Heart left ventricle (tissue), 16 donors: ENCODE measurements at regions not wholly inside any gene's neighbourhood (a gene's known extent, or its start where the extent isn't known, plus 50 kb on each side); places are given as distances from the start of the nearest gene placed in this dataset.
"Not testable (repeated sequence)": the region's sequence is repeated elsewhere in the genome, so short reads cannot be mapped to it uniquely, and the experiment has no call there.

ENCODE experiments used
- ATAC-seq, 4 donors: fragments of 200-7000 bp; cut with Tn5 transposase; one replicate each; pipeline ENCODE4 v1.9.1; 2020 to 2022; ENCODE audit warnings: moderate library complexity in 4 of 4, mild to moderate bottlenecking in 3 of 4, moderate number of reproducible peaks in 1 of 4
- DNase-seq, 5 donors: peaks; one replicate each; pipeline ENCODE4 v3.0.0-alpha.2; 2020
- H3K27ac ChIP-seq, 12 donors: fragments of 200-600 bp; sonication (generic) in 4 of 12; one replicate each; pipeline versions ENCODE4 v1.5.0 to v1.8.0; 2016 to 2022; ENCODE audit warnings: mild to moderate bottlenecking in 2 of 12
- H3K27me3 ChIP-seq, 9 donors: fragments of 200-600 bp; sonication (generic) in 2 of 9; one replicate each; pipeline versions ENCODE4 v1.5.1 to v1.8.0; 2016 to 2022; ENCODE audit warnings: mild to moderate bottlenecking in 3 of 9
- H3K36me3 ChIP-seq, 9 donors: fragments of 200-600 bp; sonication (generic) in 2 of 9; one replicate each; pipeline versions ENCODE4 v1.5.0 to v1.8.0; 2018 to 2022; ENCODE audit warnings: mild to moderate bottlenecking in 2 of 9
- H3K4me1 ChIP-seq, 12 donors: fragments of 200-600 bp; sonication (generic) in 4 of 12; one replicate each; pipeline versions ENCODE4 v1.5.0 to v1.8.0; 2016 to 2022; ENCODE audit warnings: mild to moderate bottlenecking in 3 of 12
- H3K4me3 ChIP-seq, 12 donors: fragments of 200-600 bp; sonication (generic) in 4 of 12; one replicate each; pipeline versions ENCODE4 v1.5.0 to v1.8.0; 2017 to 2022; ENCODE audit warnings: mild to moderate bottlenecking in 9 of 12, moderate library complexity in 4 of 12
- H3K9me3 ChIP-seq, 12 donors: fragments of 200-600 bp; sonication (generic) in 4 of 12; one replicate each; pipeline versions ENCODE4 v1.5.0 to v1.8.0; 2016 to 2022; ENCODE audit warnings: mild to moderate bottlenecking in 1 of 12
- POLR2A ChIP-seq, 2 donors: fragments of 450-650 bp; IDR thresholded peaks; one replicate each; pipeline ENCODE4 v1.6.1; 2017; ENCODE audit warnings: antibody characterized with exemption in 2 of 2, mild to moderate bottlenecking in 2 of 2, moderate library complexity in 2 of 2
- WGBS, 4 donors: extraction: QIAGEN DNeasy Blood & Tissue Kit in 2 of 4; methylation state at CpG; one replicate each; pipeline versions ENCODE4 v1.1.5 to v1.1.7; 2013 to 2018; 5-methylcytosine and 5-hydroxymethylcytosine counted together
- intact Hi-C, 10 donors: fragments of 100-400 bp; cut with DNase I; formaldehyde crosslinking; loops; one replicate each; pipeline versions ENCODE4 v1.11.1 to v1.14.2; 2022
- TF ChIP-seq, protein P1 (sequence below), 12 donors: fragments of 200-600 bp; sonication (generic) in 4 of 12; IDR thresholded peaks; one replicate each; pipeline versions ENCODE4 v1.5.0 to v1.8.0; 2018 to 2022; ENCODE audit warnings: antibody characterized with exemption in 12 of 12, mild to moderate bottlenecking in 5 of 12
- donor health status: ischemic (EF 13 %, LVEDD 7.1; RV severe dilation, severe dysfunction).
- donor health status: healthy with polysubstance abuse.
- donor health status: DM: no; HTN: yes; CAD: no.
- donor health status: DM: no; HTN: no; CAD: no.
- donor health status: ischemic (EF 25% LVEDD 6.9; RV normal size, moderate dysfunction).
- donor health status: ischemic (EF 25% LVEDD 5.7; RV mildly dilated, moderate dysfunction).
- donor health status: healthy.
- donor health status: DM: yes; HTN: yes; CAD: no.
- donor health status: ischemic (EF 35%, LVEDD 5.7; RV mildly dilated, moderate dysfunction).
- donor health status: nonischemic (EF 11% LVEDD 7.7; RV severe dilation, severe dysfunction).
- donor health status: DM: yes; HTN: yes; CAD: no.
- donor health status: PGD.
- donor health status: ischemic (EF 29% LVEDD 5.4; RV normal size, mild dysfunction).
- donor health status: nonischemic (EF 23%, LVEDD 6.1; RV moderate dilation, normal function).

DNA sequence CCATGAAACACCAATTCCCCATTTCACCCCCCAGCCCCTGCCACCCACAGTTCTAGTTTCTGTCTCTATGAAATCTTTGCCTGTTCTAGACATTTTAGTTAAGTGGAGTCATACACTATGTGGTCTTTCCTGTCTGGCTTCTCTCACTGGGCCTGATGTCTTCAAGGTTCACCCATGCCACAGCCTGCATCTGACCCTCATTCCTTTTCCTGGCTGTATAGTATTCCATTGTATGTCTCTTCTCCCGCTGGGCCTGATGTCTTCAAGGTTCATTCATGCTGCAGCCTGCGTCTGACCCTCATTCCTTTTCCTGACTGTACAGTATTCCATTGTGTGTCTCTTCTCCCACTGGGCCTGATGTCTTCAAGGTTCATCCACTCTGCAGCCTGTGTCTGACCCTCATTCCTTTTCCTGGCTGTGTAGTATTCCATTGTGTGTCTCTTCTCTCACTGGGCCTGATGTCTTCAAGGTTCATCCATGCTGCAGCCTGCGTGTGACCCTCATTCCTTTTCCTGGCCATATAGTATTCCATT lies 191.7 kb downstream of the CRLF2 start:
- Histone ChIP-seq H3K4me3 (no peak overlapping the region), H3K27me3 (no peaks in the 10 kb centered on the region), H3K9me3 (peaks cover 0 to 21% (median 8%) of the 10 kb centered on the region in 12 donors), H3K4me1 (no peaks in the 10 kb centered on the region), H3K36me3 (no peaks in the 10 kb centered on the region), H3K27ac (no peak overlapping the region)
- DNase-seq (no peak), ATAC-seq (no peak)
- TF ChIP-seq, protein P1, sequence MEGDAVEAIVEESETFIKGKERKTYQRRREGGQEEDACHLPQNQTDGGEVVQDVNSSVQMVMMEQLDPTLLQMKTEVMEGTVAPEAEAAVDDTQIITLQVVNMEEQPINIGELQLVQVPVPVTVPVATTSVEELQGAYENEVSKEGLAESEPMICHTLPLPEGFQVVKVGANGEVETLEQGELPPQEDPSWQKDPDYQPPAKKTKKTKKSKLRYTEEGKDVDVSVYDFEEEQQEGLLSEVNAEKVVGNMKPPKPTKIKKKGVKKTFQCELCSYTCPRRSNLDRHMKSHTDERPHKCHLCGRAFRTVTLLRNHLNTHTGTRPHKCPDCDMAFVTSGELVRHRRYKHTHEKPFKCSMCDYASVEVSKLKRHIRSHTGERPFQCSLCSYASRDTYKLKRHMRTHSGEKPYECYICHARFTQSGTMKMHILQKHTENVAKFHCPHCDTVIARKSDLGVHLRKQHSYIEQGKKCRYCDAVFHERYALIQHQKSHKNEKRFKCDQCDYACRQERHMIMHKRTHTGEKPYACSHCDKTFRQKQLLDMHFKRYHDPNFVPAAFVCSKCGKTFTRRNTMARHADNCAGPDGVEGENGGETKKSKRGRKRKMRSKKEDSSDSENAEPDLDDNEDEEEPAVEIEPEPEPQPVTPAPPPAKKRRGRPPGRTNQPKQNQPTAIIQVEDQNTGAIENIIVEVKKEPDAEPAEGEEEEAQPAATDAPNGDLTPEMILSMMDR (IDR thresholded peaks at IDR 0.05), result no peak
- TF ChIP-seq POLR2A (IDR thresholded peaks at IDR 0.05), result no peak
- WGBS, 4 donors, result 92 to 99% (median 95%) methylated on average over 3 of the region's 3 CpGs
- intact Hi-C loops, result no loop called here

DNA sequence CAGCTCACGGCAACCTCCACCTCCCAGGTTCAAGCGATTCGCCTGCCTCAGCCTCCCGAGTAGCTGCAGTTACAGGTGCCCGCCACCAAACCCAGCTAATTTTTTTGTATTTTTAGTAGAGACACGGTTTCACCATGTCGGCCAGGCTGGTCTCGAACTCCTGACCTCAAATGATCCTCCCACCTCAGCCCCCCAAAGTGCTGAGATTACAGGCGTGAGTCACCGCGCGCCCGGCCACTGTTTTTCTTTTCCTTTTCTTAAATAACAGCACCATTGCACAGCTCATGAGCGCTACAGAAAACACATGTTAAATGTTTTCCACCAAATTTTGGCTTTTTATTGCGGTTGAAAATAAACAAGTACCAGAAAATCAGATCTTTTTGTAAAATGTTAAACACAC lies 195.5 kb downstream of the CRLF2 start:
- 86 to 88% (median 88%) methylated on average over 15 of the region's 15 CpGs for WGBS, 4 donors
- H3K27ac ChIP-seq, H3K4me3 ChIP-seq, ATAC-seq, DNase-seq, H3K36me3 ChIP-seq, intact Hi-C loops, H3K27me3 ChIP-seq, H3K4me1 ChIP-seq: not testable (repeated sequence)
- H3K9me3 ChIP-seq, result peaks cover 0 to 20% (median 6%) of the 10 kb centered on the region in 12 donors

DNA sequence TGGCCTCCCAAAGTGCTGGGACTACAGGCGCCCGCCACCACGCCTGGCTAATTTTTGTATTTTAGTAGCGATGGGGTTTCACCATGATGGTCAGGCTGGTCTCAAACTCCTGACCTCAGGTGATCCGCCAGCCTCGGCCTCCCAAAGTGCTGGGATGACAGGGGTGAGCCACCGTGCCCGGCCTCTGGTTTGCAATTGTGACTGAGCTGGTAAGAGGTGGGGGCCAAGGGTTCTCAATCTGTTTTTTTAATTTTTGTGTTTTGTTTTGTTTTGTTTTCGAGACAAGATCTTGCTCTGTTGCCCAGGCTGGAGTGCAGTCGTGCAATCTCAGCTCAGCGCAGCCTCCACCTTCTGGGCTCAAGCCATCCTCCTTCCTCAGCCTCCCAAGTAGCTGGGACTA lies 196.2 kb downstream of the CRLF2 start:
- H3K4me1 ChIP-seq, H3K27ac ChIP-seq, DNase-seq, H3K36me3 ChIP-seq, H3K27me3 ChIP-seq, intact Hi-C loops, ATAC-seq, H3K4me3 ChIP-seq: not testable (repeated sequence)
- peaks cover 0 to 13% (median under 1%) of the 10 kb centered on the region in 12 donors for H3K9me3 ChIP-seq
- WGBS, 4 donors, result 87 to 95% (median 92%) methylated on average over 11 of the region's 11 CpGs

DNA sequence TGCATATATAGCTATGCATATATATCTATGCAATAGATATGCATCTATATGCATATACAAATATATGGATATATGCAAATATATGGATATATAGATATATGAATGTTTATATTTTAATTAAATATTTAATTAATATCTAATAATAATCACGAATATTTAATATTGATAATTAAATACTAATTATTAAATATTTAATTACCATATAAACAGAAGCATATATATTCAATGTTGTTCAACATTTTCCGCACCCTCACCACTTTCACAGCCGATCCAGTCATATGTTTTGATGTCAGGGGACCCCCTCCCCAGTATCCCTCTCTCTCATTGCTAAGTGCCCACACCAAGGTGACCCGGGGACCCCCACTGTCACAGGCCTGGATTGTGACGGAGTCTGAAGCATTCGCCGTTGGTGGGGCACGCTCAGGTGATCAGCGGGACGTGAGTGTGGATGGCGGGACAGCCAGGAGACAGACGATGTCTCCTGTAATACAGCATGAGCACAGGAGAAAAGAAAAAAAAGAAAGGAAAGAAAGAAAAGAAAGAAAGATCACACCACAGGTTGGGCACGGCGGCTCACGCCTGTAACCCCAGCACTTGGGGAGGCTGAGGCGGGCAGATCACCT lies 199.7 kb downstream of the CRLF2 start:
- Histone ChIP-seq H3K4me3 (no peak overlapping the region), H3K27ac (no peak overlapping the region), H3K9me3 (peaks cover 0 to 2% (median 0%) of the 10 kb centered on the region in 12 donors), H3K4me1 (no peaks in the 10 kb centered on the region), H3K27me3 (no peaks in the 10 kb centered on the region), H3K36me3 (no peaks in the 10 kb centered on the region)
- WGBS, 4 donors, result 81 to 87% (median 84%) methylated on average over 16 of the region's 16 CpGs
- intact Hi-C loops, result no loop called here
- no peak for TF ChIP-seq POLR2A (IDR thresholded peaks at IDR 0.05)
- TF ChIP-seq, protein P1 (IDR thresholded peaks at IDR 0.05), result no peak
- ATAC-seq (no peak), DNase-seq (no peak)

DNA sequence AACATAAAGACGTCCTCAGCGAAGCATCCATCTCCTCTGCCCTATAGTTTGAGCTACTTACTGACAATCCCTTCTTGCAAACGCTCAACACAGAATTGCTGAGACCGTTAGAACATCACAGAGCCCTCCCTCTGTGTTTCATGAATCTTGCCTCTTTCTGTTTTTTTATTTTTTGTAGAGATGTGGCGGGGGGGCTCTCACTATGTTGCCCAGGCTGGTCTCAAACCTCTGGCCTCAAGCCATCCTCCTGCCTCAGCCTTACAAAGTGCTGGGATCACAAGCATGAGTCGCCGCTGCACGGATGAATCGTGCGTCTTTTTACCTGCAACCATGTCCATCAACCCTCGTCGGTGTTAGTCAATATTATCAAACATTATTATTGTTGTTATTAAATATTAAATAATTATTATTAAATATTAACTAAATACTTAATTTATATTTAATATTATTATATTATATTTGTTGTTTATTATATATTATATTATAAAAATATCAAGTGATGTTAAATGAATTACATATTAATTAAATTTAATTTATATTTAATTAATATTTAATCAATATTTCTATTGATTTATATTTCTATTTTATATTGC lies 200.7 kb downstream of the CRLF2 start:
- Histone ChIP-seq H3K4me1 (no peaks in the 10 kb centered on the region), H3K4me3 (no peak overlapping the region), H3K36me3 (no peaks in the 10 kb centered on the region), H3K9me3 (no peaks in the 10 kb centered on the region), H3K27ac (no peak overlapping the region), H3K27me3 (no peaks in the 10 kb centered on the region)
- intact Hi-C loops, result no loop called here
- 85 to 89% (median 87%) methylated on average over 12 of the region's 12 CpGs for WGBS, 4 donors
- ATAC-seq (no peak), DNase-seq (no peak)
- TF ChIP-seq, protein P1 (IDR thresholded peaks at IDR 0.05), result no peak
- no peak for TF ChIP-seq POLR2A (IDR thresholded peaks at IDR 0.05)
